Panc1 (cell line): ENCODE measurements at regions not wholly inside any gene's neighbourhood (a gene's known extent, or its start where the extent isn't known, plus 50 kb on each side); places are given as distances from the start of the nearest gene placed in this dataset.

Source experiments
- ATAC-seq: fragments of 200-7000 bp; cut with Tn5 transposase; 2 replicates; pipeline ENCODE4 v1.9.1; 2020; ENCODE audit warnings: mild to moderate bottlenecking, moderate library complexity
- BruUV-seq: library from RNA; stranded (reverse); fragments of 400-500 nt; replicated peaks from 2 replicates; lab custom pipeline; 2021; lab: Mats Ljungman, UMichigan
- CTCF ChIA-PET: fragments of 300-600 bp; sonication (Branson Sonifier 250); formaldehyde crosslinking; loops from one replicate; lab custom pipeline; 2022; ENCODE audit warnings: antibody characterized with exemption; lab: Charles Lee
- POLR2A ChIA-PET: fragments of 300-600 bp; sonication (Branson Sonifier 250); formaldehyde crosslinking; loops from one replicate; lab custom pipeline; 2022; ENCODE audit warnings: antibody characterized with exemption; lab: Charles Lee
- DNase-seq: peaks from one replicate; pipeline ENCODE4 v3.0.0-alpha.2; 2010; ENCODE audit warnings: low read depth, low spot score
- H3K27ac ChIP-seq: 2 replicates; pipeline ENCODE4 v1.5.1; 2011; ENCODE audit warnings: mild to moderate bottlenecking, low read length, inconsistent platforms
- H3K27me3 ChIP-seq: fragments of 200-500 bp; sonication (Bioruptor generic); 2 replicates; pipeline ENCODE4 v1.6.0; 2014; ENCODE audit warnings: low read length, inconsistent platforms; ENCODE audit not compliant: control insufficient read depth, insufficient read depth
- H3K36me3 ChIP-seq: fragments of 200-500 bp; sonication (Bioruptor generic); 2 replicates; pipeline ENCODE4 v1.5.1; 2014; ENCODE audit warnings: inconsistent platforms, mild to moderate bottlenecking, low read length, moderate library complexity; ENCODE audit not compliant: control insufficient read depth, insufficient read depth
- H3K4me1 ChIP-seq: 2 replicates; pipeline ENCODE4 v1.5.1; 2011; ENCODE audit warnings: inconsistent platforms, mild to moderate bottlenecking, low read length, moderate library complexity; ENCODE audit not compliant: control insufficient read depth, insufficient read depth
- H3K4me3 ChIP-seq, 2 experiments: 2 replicates each; pipeline ENCODE4 v1.5.1; 2011 to 2012; ENCODE audit warnings: low read depth in 2 of 2, low read length in 2 of 2, mild to moderate bottlenecking in 2 of 2, inconsistent platforms in 1 of 2, moderate library complexity in 1 of 2
- H3K9me3 ChIP-seq: fragments of 200-500 bp; sonication (Bioruptor generic); 2 replicates; pipeline ENCODE4 v1.5.1; 2014; ENCODE audit warnings: low read depth, mild to moderate bottlenecking, inconsistent platforms, low read length, moderate library complexity; ENCODE audit not compliant: control insufficient read depth, insufficient read depth
- CTCF ChIP-seq: fragments of 450-650 bp; IDR thresholded peaks from 2 replicates; pipeline ENCODE4 v1.5.1; 2017; ENCODE audit warnings: mild to moderate bottlenecking
- POLR2AphosphoS5 ChIP-seq: IDR thresholded peaks from 2 replicates; pipeline ENCODE4 v1.6.1; 2012; ENCODE audit warnings: mild to moderate bottlenecking, low read depth, low read length, moderate library complexity
- REST ChIP-seq, 2 experiments: IDR thresholded peaks; 2 replicates each; pipeline ENCODE4 v1.6.1; 2011 to 2012; ENCODE audit warnings: low read depth in 2 of 2, control low read depth in 1 of 2, low read length in 1 of 2, mild to moderate bottlenecking in 1 of 2, moderate library complexity in 1 of 2; ENCODE audit not compliant: insufficient read depth in 1 of 2
- SIN3A ChIP-seq: IDR thresholded peaks from 2 replicates; pipeline ENCODE4 v1.6.1; 2012; ENCODE audit warnings: low read depth, mild to moderate bottlenecking, low read length, moderate library complexity, borderline replicate concordance; ENCODE audit not compliant: insufficient read depth
- TCF7L2 ChIP-seq: IDR thresholded peaks from 2 replicates; pipeline ENCODE4 v1.6.1; 2011; ENCODE audit warnings: mild to moderate bottlenecking, low read depth, low read length, inconsistent platforms
- in situ Hi-C: cut with HindIII; loops from 2 replicates; pipeline ENCODE4 v1.10.0; 2016; ENCODE audit warnings: low sequenced_read_pairs, low pct_unique_long_range_greater_than_20kb
- intact Hi-C: fragments of 100-400 bp; cut with micrococcal nuclease; formaldehyde crosslinking; loops from one replicate; pipeline ENCODE4 v1.10.0; 2022; ENCODE audit not compliant: unreplicated experiment

GRCh38 chr13:79647533-79647932 lies 166.6 kb downstream of the NDFIP2 start:
- intact Hi-C loops, result no loop called here
- ATAC-seq (no peak), DNase-seq (no peak)
- no TSS peak for BruUV-seq
- POLR2A ChIA-PET, result no interaction called here
- Histone ChIP-seq H3K4me3 (no peak overlapping the region), H3K9me3 (no peaks in the 10 kb centered on the region), H3K27me3 (no peaks in the 10 kb centered on the region), H3K36me3 (no peaks in the 10 kb centered on the region), H3K27ac (no peak overlapping the region), H3K4me1 (no peaks in the 10 kb centered on the region)
- in situ Hi-C loops, result no loop called here
- TF ChIP-seq SIN3A, result no peak
- CTCF ChIA-PET, result no interaction called here

- in situ Hi-C loops (no loop called here), intact Hi-C loops (no loop called here)
- no peaks in the 10 kb centered on the region for H3K36me3 ChIP-seq
- no peaks in the 10 kb centered on the region for H3K9me3 ChIP-seq
- no peaks in the 10 kb centered on the region for H3K4me1 ChIP-seq
- BruUV-seq, result no TSS peak
- H3K4me3 ChIP-seq, result no peak overlapping the region
- ATAC-seq (no peak), DNase-seq (no peak)
- ChIA-PET POLR2A (no interaction called here), CTCF (no interaction called here)
- no peak overlapping the region for H3K27ac ChIP-seq
- H3K27me3 ChIP-seq, result no peaks in the 10 kb centered on the region
- no peak for TF ChIP-seq TCF7L2
These were observed 165.9 kb downstream of the NDFIP2 start for GRCh38 chr13:79646880-79647279.

GRCh38 chr13:79645569-79645968 lies 164.6 kb downstream of the NDFIP2 start:
- CTCF ChIA-PET, result no interaction called here
- POLR2A ChIA-PET, result no interaction called here
- ATAC-seq (no peak), DNase-seq (no peak)
- no peaks in the 10 kb centered on the region for H3K27me3 ChIP-seq
- no peak overlapping the region for H3K27ac ChIP-seq
- TF ChIP-seq TCF7L2, result no peak
- TF ChIP-seq POLR2AphosphoS5, result no peak
- no peak for TF ChIP-seq SIN3A
- TF ChIP-seq REST (IDR thresholded peaks at IDR 0.05; ENCODE audit: insufficient read depth in 1 of 2, low read depth in 2 of 2, low read length in 1 of 2), result no peak
- no peak for TF ChIP-seq CTCF
- intact Hi-C loops, result no loop called here
- H3K9me3 ChIP-seq, result no peaks in the 10 kb centered on the region
- H3K4me3 ChIP-seq, result no peak overlapping the region
- no TSS peak for BruUV-seq
- no peaks in the 10 kb centered on the region for H3K36me3 ChIP-seq
- in situ Hi-C loops, result no loop called here
- H3K4me1 ChIP-seq, result no peaks in the 10 kb centered on the region
